ENCODE measurements at regions not wholly inside any gene's neighbourhood (a gene's known extent, or its start where the extent isn't known, plus 50 kb on each side); places are given as distances from the start of the nearest gene placed in this dataset.

DNA sequence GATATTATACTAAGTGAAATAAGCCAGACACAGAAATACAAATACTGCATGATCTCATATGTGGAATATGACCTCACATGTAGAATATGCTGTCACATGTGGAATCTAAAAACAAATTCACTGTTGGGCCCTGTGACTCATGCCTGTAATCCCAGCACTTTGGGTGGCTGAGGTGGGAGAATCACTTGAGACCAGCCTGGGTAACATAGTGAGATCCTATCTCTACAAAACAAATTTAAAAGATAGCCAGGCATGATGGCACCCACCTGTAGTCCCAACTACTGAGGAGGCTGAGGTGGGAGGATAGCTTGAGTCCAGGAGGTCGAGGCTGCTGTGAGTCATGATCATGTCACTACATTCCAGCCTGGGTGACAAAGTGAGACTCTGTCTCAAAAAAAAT, 160.3 kb downstream of the PTEN start:
- no peak for DNase-seq

DNA sequence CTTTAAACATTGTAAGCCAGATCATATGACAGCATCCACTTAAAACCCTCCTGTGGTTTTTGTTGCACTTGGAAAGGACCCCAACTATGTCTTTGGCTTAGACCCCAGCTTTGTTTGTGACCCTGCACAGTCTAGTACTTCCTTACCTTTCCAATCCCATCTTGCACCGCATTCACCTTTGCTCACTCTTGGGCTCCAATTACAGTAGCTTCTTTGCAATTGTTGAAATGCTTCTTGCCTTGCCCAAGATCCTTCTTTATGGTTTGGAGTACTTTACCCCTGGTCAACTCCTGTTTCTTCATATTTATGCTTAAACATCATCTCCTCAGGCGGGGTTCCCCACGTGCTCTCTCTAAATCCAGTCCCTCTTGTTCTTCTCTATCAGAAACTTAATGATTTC, 162.6 kb downstream of the PTEN start:
- DNase-seq, result no peak

- peak; percentile 87 to 95 (median 90) for DNase-seq
These were observed 164.1 kb downstream of the PTEN start for GRCh38 chr10:88027570-88027969.

DNA sequence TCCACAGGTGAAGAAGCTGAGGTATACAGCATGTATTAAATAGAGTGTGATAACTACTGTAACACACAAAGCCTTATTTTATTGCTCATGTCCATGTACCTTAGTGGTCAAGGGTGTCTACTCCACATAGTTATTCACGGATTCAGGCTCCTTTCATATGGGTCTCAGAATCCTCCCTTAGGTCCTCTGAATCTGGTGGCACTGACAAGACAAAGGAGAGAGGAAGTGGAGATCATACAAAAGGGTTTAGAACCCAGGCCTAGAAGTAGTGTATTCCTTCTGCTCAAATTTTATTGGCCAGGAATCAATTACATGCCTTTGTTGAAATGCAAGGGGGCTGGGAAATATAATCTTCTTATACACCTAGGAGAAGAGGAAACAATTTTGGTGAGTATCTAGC, 164.6 kb downstream of the PTEN start:
- DNase-seq, result no peak

DNA sequence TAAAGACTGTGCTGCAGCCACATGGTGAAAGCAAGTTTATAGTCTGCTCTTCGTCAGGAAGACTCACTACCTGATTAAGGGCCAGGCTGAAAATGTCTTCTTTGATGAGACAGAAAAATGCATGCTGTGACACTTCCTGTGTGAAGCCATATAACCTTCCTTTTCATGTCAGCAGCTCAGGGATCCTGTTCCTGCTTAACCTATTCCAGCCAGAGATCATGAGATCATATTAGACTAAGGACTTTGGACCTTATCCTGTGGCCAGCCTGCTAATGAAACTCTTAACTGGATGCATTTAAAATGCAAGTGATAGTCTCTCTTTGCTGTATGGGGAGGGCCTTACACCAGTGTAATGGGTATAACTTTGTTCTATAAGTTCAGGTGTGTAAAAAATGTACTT, 165.2 kb downstream of the PTEN start:
- DNase-seq, result no peak

GRCh38 chr10:88032566-88032965, 169.1 kb downstream of the PTEN start:
- peak in 3 of 4 experiments; percentile 36 to 57 (median 49) for DNase-seq

DNA sequence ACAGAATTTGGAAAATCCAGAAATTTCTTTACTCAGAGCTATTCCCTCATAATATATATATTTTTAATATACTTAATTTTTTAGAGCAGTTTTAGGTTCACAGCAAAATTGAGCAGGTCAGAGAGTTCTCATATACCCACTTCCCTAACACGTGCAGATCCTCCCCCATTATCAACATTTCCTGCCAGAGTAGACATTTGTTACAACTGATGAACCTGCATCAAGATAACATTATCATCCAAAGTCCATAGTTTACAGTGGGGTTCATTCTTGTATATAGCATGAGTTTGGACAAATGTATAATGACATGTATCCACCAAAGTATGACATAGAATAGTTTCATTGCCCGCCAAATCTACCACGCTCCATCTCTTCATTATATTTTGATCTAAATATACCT, 170.0 kb downstream of the PTEN start:
- no peak for DNase-seq

DNA sequence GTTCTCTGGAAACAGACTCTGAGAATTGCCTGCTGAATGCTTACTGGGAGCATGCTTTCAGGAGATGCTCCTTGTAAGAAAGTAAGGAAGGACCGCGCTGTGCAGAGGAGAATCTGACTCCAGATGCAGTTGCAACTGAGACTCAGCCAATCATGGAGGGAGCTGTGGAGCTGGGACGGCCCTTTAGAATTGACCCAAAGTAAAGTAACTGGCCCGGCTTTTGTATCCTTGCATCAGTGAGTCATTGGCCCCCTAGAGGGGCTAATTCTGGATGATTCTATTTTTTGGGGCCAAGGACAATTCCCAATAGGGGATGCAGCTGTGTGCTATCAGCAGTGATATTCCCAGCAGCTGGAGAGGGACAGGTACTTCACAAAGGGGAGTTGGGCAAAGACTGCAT, 170.4 kb downstream of the PTEN start:
- DNase-seq, result no peak

DNA sequence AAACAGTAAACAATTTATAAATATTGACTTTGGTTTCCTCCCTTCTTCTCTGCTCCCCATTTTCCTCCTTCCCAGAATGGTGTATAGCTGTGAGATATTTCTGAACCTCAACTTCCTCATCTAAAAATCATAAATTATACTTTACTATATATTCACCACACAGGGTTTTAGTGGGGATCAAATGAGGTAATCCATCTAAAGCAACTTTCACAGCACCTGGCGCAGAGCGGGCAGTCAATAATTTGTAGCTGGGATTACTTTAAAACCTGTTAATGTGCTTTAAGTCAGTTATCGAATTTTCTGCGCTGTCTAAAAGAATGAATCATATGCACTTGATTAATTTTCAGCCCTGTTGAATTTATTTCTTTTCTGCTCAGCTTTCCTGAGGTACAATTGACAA, 172.7 kb downstream of the PTEN start:
- DNase-seq, result no peak

GRCh38 chr10:88037623-88038022, 174.2 kb downstream of the PTEN start:
- no peak for DNase-seq

DNA sequence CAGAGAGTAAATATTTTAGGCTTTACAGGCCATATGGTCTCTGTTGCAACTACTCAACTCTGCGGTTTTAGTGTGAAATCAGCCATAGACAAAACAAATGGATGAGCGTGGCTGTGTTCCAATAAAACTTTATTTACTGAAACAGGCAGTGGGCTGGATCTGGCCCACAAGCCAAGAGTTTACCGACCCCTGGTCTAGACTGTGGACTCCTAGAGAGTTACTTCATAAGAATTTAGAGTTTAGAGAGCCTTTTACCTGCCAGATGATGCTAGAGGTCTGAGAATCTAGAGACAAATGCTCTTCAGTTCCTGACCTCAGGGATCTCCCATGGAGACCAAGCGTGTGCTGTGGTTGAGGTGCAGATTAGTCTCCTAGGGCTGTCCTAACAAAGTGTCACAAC, 174.8 kb downstream of the PTEN start:
- DNase-seq, result no peak

DNA sequence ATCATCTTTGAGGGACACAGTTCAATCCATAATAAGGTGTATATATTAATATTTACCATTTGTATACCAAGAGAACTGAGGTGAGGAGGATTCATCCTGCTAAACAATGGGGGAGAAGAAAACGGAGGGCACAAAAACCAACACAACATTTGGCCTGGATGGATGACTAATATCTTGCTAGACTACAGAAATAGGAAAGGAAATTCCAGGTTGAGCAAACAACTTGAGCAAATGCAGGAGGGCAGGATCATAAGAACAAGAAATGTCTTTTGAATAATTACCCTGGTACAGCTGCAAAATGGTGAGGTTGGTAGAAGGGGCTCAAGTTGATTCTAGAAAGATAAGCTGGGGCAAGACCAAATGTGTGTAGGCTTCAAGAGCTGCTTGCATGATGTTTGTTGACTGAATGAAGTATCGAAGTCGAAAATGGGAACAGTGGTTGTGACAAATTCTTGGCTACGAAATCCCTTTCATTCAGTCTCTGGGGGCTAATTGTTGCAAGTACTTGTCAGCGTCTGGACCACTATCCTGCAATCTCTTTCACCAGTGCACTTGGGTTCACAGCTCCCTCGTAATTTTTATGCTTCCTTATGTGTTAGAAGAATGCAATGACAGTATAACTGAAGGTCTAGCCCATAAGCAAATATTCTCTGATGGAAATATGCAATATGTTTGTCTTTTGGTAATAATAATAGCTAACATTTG, 176.2 kb downstream of the PTEN start:
- no peak for DNase-seq

DNA sequence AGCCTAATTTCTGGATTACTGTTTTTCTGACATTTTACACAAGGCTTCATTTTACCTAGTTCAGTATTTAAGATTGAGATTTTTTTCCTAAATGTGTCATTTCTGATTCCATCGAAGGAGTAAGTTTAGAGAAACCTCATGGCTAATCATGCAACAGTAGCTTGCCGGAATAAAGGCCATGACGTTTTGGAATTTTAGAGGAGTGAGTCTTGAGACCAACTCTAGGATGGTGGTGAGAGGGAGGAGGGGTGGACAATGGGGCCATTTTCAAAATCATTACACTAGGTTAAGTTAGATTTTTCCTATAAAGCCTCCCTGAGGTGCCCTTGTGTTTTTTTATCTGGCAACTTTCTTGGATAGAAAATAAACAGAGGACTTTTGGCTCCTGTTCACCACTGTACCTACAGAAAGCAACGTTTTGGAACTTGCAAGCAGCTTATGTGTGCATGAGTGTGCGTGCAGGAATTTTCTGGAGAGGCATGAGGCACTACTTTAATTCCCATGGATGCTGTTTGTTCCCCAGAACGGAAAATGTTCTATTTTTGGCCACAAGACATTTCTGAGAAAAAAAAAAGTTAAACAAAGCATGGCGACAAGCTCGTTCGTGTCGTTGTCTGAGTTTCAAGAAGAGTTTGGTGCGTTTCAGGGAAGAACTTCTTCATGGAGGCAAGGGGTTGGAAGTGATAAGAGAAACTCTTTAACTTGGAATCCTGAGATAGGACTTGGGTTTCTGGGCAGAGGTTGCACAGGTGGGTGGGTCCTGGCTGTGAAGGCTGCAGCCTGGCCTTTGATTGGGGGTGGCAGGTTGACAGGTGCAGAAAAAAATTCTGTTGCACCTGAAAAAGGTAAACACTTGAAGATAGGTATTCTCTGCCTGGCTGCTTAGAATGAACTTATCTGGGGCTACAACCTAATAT, 178.1 kb downstream of the PTEN start:
- no peak for DNase-seq

GRCh38 chr10:88042160-88043100, 179.0 kb downstream of the PTEN start:
- DNase-seq, result peak; percentile 69 to 82 (median 77)

DNA sequence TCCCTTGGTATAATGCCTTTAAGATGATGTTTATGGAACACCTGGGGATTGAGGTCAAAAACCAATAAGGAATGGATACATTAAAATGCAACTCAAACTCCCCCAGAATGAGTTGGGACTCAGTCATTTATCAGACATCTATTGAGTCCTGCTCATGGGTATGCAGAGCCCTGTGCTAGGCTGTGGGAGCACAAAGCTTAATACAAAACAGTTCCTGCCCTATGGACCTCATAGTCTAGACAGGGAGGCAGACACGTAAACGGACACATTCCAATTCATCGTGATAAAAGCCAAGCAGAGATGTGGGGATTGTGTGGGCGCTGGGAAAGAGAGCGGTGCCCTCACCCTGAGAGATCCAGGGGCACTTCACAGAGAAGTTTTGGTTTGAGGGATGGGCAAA, 181.7 kb downstream of the PTEN start:
- DNase-seq, result no peak

DNA sequence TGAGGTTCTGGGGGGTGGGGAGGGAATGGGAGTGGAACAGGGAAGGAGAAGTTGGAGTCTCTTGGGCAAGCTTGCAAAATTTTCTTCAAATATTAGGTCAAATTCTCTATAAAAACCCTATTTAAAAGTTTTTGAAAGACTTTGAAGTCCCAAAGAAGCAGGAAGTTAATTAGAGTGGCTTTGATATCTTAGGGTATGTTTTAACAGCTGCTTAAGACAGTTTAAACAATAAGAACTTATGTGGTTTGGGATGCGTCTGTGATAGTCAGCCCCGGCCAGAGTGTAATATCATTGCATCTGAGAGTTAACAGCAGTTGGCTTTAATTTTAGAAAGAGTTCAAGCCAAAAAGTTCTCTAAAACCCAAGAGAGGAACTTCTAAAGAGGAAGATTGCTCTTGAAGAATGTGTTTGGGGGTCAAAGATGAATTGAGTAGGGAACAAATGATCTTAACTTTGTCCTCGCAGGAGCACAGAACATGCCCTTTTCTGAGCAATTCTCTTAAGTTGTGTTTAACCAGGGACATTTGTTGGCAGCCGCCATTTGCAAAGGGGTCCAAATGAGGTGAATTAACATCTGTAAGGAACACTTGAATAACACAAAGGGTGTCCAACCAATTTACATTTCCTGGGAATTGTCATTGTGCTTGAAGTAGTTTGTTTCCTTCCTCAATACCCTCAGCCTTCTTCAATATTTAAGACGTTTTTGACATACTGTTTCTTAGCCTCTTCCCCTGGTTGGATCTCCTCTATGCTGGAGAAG, 182.4 kb downstream of the PTEN start:
- DNase-seq, result peak; percentile 38 to 73 (median 60)

DNA sequence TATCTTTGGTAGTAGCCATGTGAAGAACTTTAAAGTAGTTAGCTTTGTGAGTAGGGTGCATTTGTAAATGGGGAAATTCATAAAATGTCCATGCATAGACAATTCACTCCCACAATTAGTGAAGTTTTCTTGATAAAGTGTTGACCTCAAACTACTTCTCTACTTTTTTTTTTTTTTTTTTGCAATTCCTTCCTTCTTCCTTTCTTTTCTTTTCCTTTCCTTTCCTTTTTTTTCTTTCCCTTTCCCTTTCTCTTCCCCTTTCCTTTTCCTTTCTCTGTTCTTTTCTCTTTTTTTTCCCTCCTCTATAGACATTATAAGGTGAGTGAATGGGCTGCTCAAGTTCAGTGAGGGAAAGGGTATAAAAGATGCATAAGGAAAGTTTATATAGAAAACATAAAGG, 184.2 kb downstream of the PTEN start:
- no peak for DNase-seq

DNA sequence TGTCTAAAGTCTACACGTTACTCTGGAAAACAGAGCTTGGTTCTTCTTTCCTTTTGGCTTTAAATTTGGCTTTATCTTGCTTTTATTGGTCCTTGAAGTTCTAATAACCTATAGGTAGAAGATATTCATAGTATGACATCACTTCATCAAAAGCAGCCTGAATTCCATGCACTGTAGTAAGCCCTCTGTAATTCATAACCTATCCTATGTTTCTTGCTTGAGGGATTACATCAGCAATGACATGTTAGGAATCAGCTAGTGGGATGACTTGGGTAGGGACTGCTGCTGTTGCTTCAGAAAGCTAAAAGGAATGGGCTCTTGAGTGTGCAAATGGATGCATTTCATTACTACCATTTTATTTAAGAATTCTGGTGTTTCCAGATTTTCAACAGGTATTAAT, 184.9 kb downstream of the PTEN start:
- no peak for DNase-seq

GRCh38 chr10:88049204-88049603, 185.8 kb downstream of the PTEN start:
- no peak for DNase-seq

DNA sequence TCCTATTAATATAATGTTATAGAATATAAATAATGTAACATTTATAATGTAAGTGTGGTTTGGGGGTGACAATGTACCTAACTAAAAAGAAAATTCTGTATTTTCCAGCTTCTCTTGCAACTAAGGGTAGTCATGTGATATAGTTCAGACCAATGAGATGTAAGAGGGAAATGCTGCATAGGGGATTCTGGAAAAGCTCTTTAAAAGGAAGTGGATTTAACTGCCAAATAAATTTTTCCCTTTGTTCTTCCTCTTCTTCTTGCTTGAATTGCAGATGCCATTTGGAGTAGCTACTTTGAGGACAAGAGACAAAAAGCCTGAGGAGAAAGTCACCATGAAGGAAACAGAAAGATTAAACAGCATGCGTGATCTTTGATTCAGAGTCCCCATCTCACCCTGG, 194.3 kb downstream of the PTEN start:
- peak; percentile 25 to 76 (median 50) for DNase-seq

DNA sequence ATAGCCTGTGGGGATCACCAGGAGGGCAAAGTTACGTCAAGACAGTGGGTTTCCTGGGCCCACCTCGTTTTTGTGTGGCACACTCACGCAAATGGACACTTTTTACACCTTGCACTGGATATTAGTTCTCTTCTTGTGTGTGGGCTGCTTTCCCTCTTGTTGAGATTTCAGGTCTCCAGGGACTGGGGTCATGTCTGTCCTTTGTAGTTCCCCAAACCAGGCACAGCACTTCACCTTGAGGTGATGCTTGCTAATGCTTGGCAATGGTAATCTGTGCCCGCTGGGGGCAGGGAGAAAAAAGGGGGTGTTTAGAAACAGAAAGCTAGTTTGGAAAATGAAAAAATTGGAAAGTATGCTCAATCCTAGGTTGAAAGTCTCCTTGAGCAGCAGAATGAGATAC, 195.3 kb downstream of the PTEN start:
- no peak for DNase-seq

- peak; percentile 21 to 62 (median 55) for DNase-seq
These were observed 195.8 kb downstream of the PTEN start for GRCh38 chr10:88059190-88059589.
